ENCODE measurements at regions not wholly inside any gene's neighbourhood (a gene's known extent, or its start where the extent isn't known, plus 50 kb on each side); places are given as distances from the start of the nearest gene placed in this dataset.
"Not testable (repeated sequence)": the region's sequence is repeated elsewhere in the genome, so short reads cannot be mapped to it uniquely, and the experiment has no call there.

- not testable (repeated sequence) for H3K79me1 ChIP-seq (ENCODE audit: low read depth, low read length); H2AK5ac ChIP-seq (ENCODE audit: low read depth, low read length); H2BK5ac ChIP-seq (ENCODE audit: low read length); H3K4ac ChIP-seq (ENCODE audit: low read length); H3K36me3 ChIP-seq (replicated peaks in 1 of 2; ENCODE audit: control insufficient read depth in 2 of 2, insufficient read depth in 2 of 2, low read length in 2 of 2); DNase-seq (ENCODE audit: low spot score); H3K14ac ChIP-seq (ENCODE audit: low read length); H4K91ac ChIP-seq (ENCODE audit: low read depth, low read length, poor library complexity); H3K27ac ChIP-seq (replicated peaks; ENCODE audit: low read length); H2BK15ac ChIP-seq (ENCODE audit: low read length); H2BK12ac ChIP-seq (ENCODE audit: low read length); H4K8ac ChIP-seq (ENCODE audit: low read depth, low read length); H3K18ac ChIP-seq (ENCODE audit: low read length); H3K23ac ChIP-seq (ENCODE audit: low read depth, low read length, poor library complexity); H3K27me3 ChIP-seq (ENCODE audit: control insufficient read depth in 3 of 3, insufficient read depth in 3 of 3, low read depth in 1 of 3, low read length in 3 of 3); H3K9me3 ChIP-seq (replicated peaks in 1 of 2; ENCODE audit: control insufficient read depth in 2 of 2, insufficient read depth in 1 of 2, low read depth in 1 of 2, low read length in 2 of 2); H3K9ac ChIP-seq (ENCODE audit: low read depth, low read length, poor library complexity); H3K4me3 ChIP-seq (ENCODE audit: low read length in 2 of 2); H3K4me2 ChIP-seq (ENCODE audit: insufficient read depth, low read length, poor library complexity, severe bottlenecking); H2BK120ac ChIP-seq (ENCODE audit: low read depth, low read length)
- Histone ChIP-seq H2AFZ (ENCODE audit: low read length) (peak overlapping the region; percentile 40), H3K4me1 (ENCODE audit: control insufficient read depth in 2 of 2, insufficient read depth in 1 of 2, low read depth in 1 of 2, low read length in 2 of 2) (peaks cover 7 to 11% of the 10 kb centered on the region in 2 donors)
- WGBS, 2 donors (ENCODE audit: extremely low coverage in 2 of 2, insufficient read length in 2 of 2, insufficient replicate concordance in 1 of 2) = no CpG with 5 or more reads among the region's 8 CpGs
These were observed 81.3 kb upstream of the GOLGA6L4 start for GRCh38 chr15:84154314-84154713.

- not testable (repeated sequence) for H3K36me3 ChIP-seq (replicated peaks in 1 of 2; ENCODE audit: control insufficient read depth in 2 of 2, insufficient read depth in 2 of 2, low read length in 2 of 2); DNase-seq (ENCODE audit: low spot score)
- no CpG with 5 or more reads among the region's 9 CpGs for WGBS, 2 donors (ENCODE audit: extremely low coverage in 2 of 2, insufficient read length in 2 of 2, insufficient replicate concordance in 1 of 2)
These were observed 80.8 kb upstream of the GOLGA6L4 start for GRCh38 chr15:84154787-84155186.

GRCh38 chr15:84155792-84156587, 79.6 kb upstream of the GOLGA6L4 start:
- Histone ChIP-seq H4K8ac (ENCODE audit: low read depth, low read length) (peak overlapping the region; percentile 43), H3K4me1 (ENCODE audit: control insufficient read depth in 2 of 2, insufficient read depth in 1 of 2, low read depth in 1 of 2, low read length in 2 of 2) (peaks cover 7 to 11% of the 10 kb centered on the region in 2 donors)
- H3K36me3 ChIP-seq (replicated peaks in 1 of 2; ENCODE audit: control insufficient read depth in 2 of 2, insufficient read depth in 2 of 2, low read length in 2 of 2); H3K9me3 ChIP-seq (replicated peaks in 1 of 2; ENCODE audit: control insufficient read depth in 2 of 2, insufficient read depth in 1 of 2, low read depth in 1 of 2, low read length in 2 of 2); H3K18ac ChIP-seq (ENCODE audit: low read length); H3K27me3 ChIP-seq (ENCODE audit: control insufficient read depth in 3 of 3, insufficient read depth in 3 of 3, low read depth in 1 of 3, low read length in 3 of 3); DNase-seq (ENCODE audit: low spot score); H3K27ac ChIP-seq (replicated peaks; ENCODE audit: low read length); H3K23ac ChIP-seq (ENCODE audit: low read depth, low read length, poor library complexity); H3K4me3 ChIP-seq (ENCODE audit: low read length in 2 of 2); H3K4me2 ChIP-seq (ENCODE audit: insufficient read depth, low read length, poor library complexity, severe bottlenecking); H3K79me1 ChIP-seq (ENCODE audit: low read depth, low read length); H2BK15ac ChIP-seq (ENCODE audit: low read length); H2BK120ac ChIP-seq (ENCODE audit: low read depth, low read length); H3K9ac ChIP-seq (ENCODE audit: low read depth, low read length, poor library complexity); H4K91ac ChIP-seq (ENCODE audit: low read depth, low read length, poor library complexity); H3K14ac ChIP-seq (ENCODE audit: low read length); H2BK12ac ChIP-seq (ENCODE audit: low read length); H3K4ac ChIP-seq (ENCODE audit: low read length); H2BK5ac ChIP-seq (ENCODE audit: low read length); H2AFZ ChIP-seq (ENCODE audit: low read length); H2AK5ac ChIP-seq (ENCODE audit: low read depth, low read length): not testable (repeated sequence)
- WGBS, 2 donors (ENCODE audit: extremely low coverage in 2 of 2, insufficient read length in 2 of 2, insufficient replicate concordance in 1 of 2) = no CpG with 5 or more reads among the region's 22 CpGs

More at GRCh38 chr15:84154787-84155186, 80.8 kb upstream of the GOLGA6L4 start:
- H3K23ac ChIP-seq (ENCODE audit: low read depth, low read length, poor library complexity); H3K4ac ChIP-seq (ENCODE audit: low read length); H2BK5ac ChIP-seq (ENCODE audit: low read length); H3K9ac ChIP-seq (ENCODE audit: low read depth, low read length, poor library complexity); H2AFZ ChIP-seq (ENCODE audit: low read length); H3K9me3 ChIP-seq (replicated peaks in 1 of 2; ENCODE audit: control insufficient read depth in 2 of 2, insufficient read depth in 1 of 2, low read depth in 1 of 2, low read length in 2 of 2); H4K91ac ChIP-seq (ENCODE audit: low read depth, low read length, poor library complexity); H3K18ac ChIP-seq (ENCODE audit: low read length); H4K8ac ChIP-seq (ENCODE audit: low read depth, low read length); H3K4me3 ChIP-seq (ENCODE audit: low read length in 2 of 2); H2BK15ac ChIP-seq (ENCODE audit: low read length); H2AK5ac ChIP-seq (ENCODE audit: low read depth, low read length); H3K14ac ChIP-seq (ENCODE audit: low read length); H3K27ac ChIP-seq (replicated peaks; ENCODE audit: low read length); H3K4me2 ChIP-seq (ENCODE audit: insufficient read depth, low read length, poor library complexity, severe bottlenecking); H3K27me3 ChIP-seq (ENCODE audit: control insufficient read depth in 3 of 3, insufficient read depth in 3 of 3, low read depth in 1 of 3, low read length in 3 of 3); H2BK12ac ChIP-seq (ENCODE audit: low read length); H2BK120ac ChIP-seq (ENCODE audit: low read depth, low read length); H3K79me1 ChIP-seq (ENCODE audit: low read depth, low read length): not testable (repeated sequence)
- peaks cover 7 to 11% of the 10 kb centered on the region in 2 donors for H3K4me1 ChIP-seq (ENCODE audit: control insufficient read depth in 2 of 2, insufficient read depth in 1 of 2, low read depth in 1 of 2, low read length in 2 of 2)

- H2BK5ac ChIP-seq (ENCODE audit: low read length); H3K23ac ChIP-seq (ENCODE audit: low read depth, low read length, poor library complexity); H3K27ac ChIP-seq (replicated peaks; ENCODE audit: low read length); H3K4me1 ChIP-seq (ENCODE audit: control insufficient read depth in 2 of 2, insufficient read depth in 1 of 2, low read depth in 1 of 2, low read length in 2 of 2); H3K27me3 ChIP-seq (ENCODE audit: control insufficient read depth in 3 of 3, insufficient read depth in 3 of 3, low read depth in 1 of 3, low read length in 3 of 3); H3K4me3 ChIP-seq (ENCODE audit: low read length in 2 of 2); H3K18ac ChIP-seq (ENCODE audit: low read length); H2AFZ ChIP-seq (ENCODE audit: low read length); H3K36me3 ChIP-seq (replicated peaks in 1 of 2; ENCODE audit: control insufficient read depth in 2 of 2, insufficient read depth in 2 of 2, low read length in 2 of 2); H2BK12ac ChIP-seq (ENCODE audit: low read length); H2BK120ac ChIP-seq (ENCODE audit: low read depth, low read length); H3K4me2 ChIP-seq (ENCODE audit: insufficient read depth, low read length, poor library complexity, severe bottlenecking); DNase-seq (ENCODE audit: low spot score); H3K79me1 ChIP-seq (ENCODE audit: low read depth, low read length); H3K4ac ChIP-seq (ENCODE audit: low read length); H4K91ac ChIP-seq (ENCODE audit: low read depth, low read length, poor library complexity); H3K9me3 ChIP-seq (replicated peaks in 1 of 2; ENCODE audit: control insufficient read depth in 2 of 2, insufficient read depth in 1 of 2, low read depth in 1 of 2, low read length in 2 of 2); H3K14ac ChIP-seq (ENCODE audit: low read length); H3K9ac ChIP-seq (ENCODE audit: low read depth, low read length, poor library complexity); H2AK5ac ChIP-seq (ENCODE audit: low read depth, low read length); H2BK15ac ChIP-seq (ENCODE audit: low read length): not testable (repeated sequence)
- H4K8ac ChIP-seq (ENCODE audit: low read depth, low read length) = peak overlapping the region; percentile 43
- WGBS, 2 donors (ENCODE audit: extremely low coverage in 2 of 2, insufficient read length in 2 of 2, insufficient replicate concordance in 1 of 2) = no CpG with 5 or more reads among the region's 3 CpGs
These were observed 79.1 kb upstream of the GOLGA6L4 start for GRCh38 chr15:84156588-84156840.
